GM12878 (cell line): ENCODE measurements at regions not wholly inside any gene's neighbourhood (a gene's known extent, or its start where the extent isn't known, plus 50 kb on each side); places are given as distances from the start of the nearest gene placed in this dataset.

Experiments used
- ESRRA ChIP-seq: IDR thresholded peaks from 2 replicates; pipeline ENCODE4 v1.6.1; 2012; ENCODE audit warnings: mild to moderate bottlenecking, low read length, improper control_type of control experiment
- PAX5 ChIP-seq: IDR thresholded peaks from 2 replicates; pipeline ENCODE4 v1.6.1; 2011; ENCODE audit warnings: low read depth, low read length, borderline replicate concordance
- TF ChIP-seq, protein P1 (sequence below): IDR thresholded peaks from 2 replicates; pipeline ENCODE4 v1.6.1; 2012; ENCODE audit warnings: mild to moderate bottlenecking, low read depth, low read length

DNA sequence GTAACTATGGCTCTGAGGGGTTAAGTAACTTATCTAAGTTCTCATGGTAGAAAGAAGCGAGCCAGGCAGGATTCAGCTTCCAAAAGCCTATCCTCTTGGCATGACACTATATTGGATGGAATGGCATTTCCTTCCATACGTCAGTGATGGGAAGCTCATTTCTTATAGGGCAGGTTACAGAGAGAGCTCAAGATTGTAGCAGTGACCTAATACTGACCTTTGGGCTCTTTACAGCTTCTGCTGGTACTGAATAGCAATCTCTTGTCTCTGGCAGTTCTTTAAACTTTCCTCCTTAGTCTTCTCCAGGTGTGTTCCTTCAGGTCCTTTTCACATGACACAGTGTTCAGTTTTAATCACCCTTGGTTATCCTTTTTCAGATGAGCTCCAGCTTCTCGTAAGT, 133.0 kb downstream of the HRH4 start:
- TF ChIP-seq PAX5 (no peak), ESRRA (no peak)
- TF ChIP-seq, protein P1, sequence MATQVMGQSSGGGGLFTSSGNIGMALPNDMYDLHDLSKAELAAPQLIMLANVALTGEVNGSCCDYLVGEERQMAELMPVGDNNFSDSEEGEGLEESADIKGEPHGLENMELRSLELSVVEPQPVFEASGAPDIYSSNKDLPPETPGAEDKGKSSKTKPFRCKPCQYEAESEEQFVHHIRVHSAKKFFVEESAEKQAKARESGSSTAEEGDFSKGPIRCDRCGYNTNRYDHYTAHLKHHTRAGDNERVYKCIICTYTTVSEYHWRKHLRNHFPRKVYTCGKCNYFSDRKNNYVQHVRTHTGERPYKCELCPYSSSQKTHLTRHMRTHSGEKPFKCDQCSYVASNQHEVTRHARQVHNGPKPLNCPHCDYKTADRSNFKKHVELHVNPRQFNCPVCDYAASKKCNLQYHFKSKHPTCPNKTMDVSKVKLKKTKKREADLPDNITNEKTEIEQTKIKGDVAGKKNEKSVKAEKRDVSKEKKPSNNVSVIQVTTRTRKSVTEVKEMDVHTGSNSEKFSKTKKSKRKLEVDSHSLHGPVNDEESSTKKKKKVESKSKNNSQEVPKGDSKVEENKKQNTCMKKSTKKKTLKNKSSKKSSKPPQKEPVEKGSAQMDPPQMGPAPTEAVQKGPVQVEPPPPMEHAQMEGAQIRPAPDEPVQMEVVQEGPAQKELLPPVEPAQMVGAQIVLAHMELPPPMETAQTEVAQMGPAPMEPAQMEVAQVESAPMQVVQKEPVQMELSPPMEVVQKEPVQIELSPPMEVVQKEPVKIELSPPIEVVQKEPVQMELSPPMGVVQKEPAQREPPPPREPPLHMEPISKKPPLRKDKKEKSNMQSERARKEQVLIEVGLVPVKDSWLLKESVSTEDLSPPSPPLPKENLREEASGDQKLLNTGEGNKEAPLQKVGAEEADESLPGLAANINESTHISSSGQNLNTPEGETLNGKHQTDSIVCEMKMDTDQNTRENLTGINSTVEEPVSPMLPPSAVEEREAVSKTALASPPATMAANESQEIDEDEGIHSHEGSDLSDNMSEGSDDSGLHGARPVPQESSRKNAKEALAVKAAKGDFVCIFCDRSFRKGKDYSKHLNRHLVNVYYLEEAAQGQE = no peak
